NCI-H460 (cell line): ENCODE measurements at regions not wholly inside any gene's neighbourhood (a gene's known extent, or its start where the extent isn't known, plus 50 kb on each side); places are given as distances from the start of the nearest gene placed in this dataset.
A peak's percentile ranks its signal among the peaks of the same experiment; 100 is the strongest.

Source experiments
- DNase-seq: peaks from one replicate; pipeline ENCODE4 v3.0.0-alpha.2; 2016; ENCODE audit warnings: low read depth; ENCODE audit errors: extremely low read depth

- peak; percentile 4 for DNase-seq
These were observed 138.0 kb upstream of the KCNN2 start for GRCh38 chr5:114223866-114224265.

- no peak for DNase-seq
These were observed 124.1 kb upstream of the KCNN2 start for GRCh38 chr5:114237766-114238165.

GRCh38 chr5:114238771-114239313 is 123.0 kb upstream of the KCNN2 start:
- DNase-seq: no peak

- DNase-seq: no peak
These were observed 118.4 kb upstream of the KCNN2 start for GRCh38 chr5:114243281-114243971.

- no peak for DNase-seq
These were observed 117.9 kb upstream of the KCNN2 start for GRCh38 chr5:114243972-114244317.

- DNase-seq: no peak
These were observed 112.0 kb upstream of the KCNN2 start for GRCh38 chr5:114249823-114250222.

GRCh38 chr5:114250536-114250935 is 111.3 kb upstream of the KCNN2 start:
- DNase-seq: no peak

- no peak for DNase-seq
These were observed 109.6 kb upstream of the KCNN2 start for GRCh38 chr5:114252226-114252625.

GRCh38 chr5:114255260-114255659 is 106.6 kb upstream of the KCNN2 start:
- no peak for DNase-seq

GRCh38 chr5:114261989-114262388 is 99.9 kb upstream of the KCNN2 start:
- DNase-seq: no peak

GRCh38 chr5:114265432-114266060 is 96.3 kb upstream of the KCNN2 start:
- no peak for DNase-seq

- no peak for DNase-seq
These were observed 95.5 kb upstream of the KCNN2 start for GRCh38 chr5:114266374-114266773.

- no peak for DNase-seq
These were observed 65.7 kb upstream of the KCNN2 start for GRCh38 chr5:114296191-114296590.

- no peak for DNase-seq
These were observed 64.0 kb upstream of the KCNN2 start for GRCh38 chr5:114297915-114298314.

- peak; percentile 8 for DNase-seq
These were observed 56.3 kb upstream of the KCNN2 start for GRCh38 chr5:114305402-114306207.

GRCh38 chr5:114308017-114308416 is 53.9 kb upstream of the KCNN2 start:
- no peak for DNase-seq

GRCh38 chr5:114308508-114308907 is 53.4 kb upstream of the KCNN2 start:
- DNase-seq: no peak

- no peak for DNase-seq
These were observed 51.2 kb upstream of the KCNN2 start for GRCh38 chr5:114310666-114311065.

GRCh38 chr5:114311281-114311680 is 50.6 kb upstream of the KCNN2 start:
- DNase-seq: no peak

GRCh38 chr5:114311968-114312367 is 49.9 kb upstream of the KCNN2 start:
- no peak for DNase-seq
